Osteoblast (primary cell): ENCODE measurements at regions not wholly inside any gene's neighbourhood (a gene's known extent, or its start where the extent isn't known, plus 50 kb on each side); places are given as distances from the start of the nearest gene placed in this dataset.

Source experiments
- DNase-seq: peaks from one replicate; pipeline ENCODE4 v3.0.0; 2011; ENCODE audit warnings: low spot score, mixed read lengths; ENCODE audit not compliant: insufficient read length; ENCODE audit errors: missing footprints
- H2AFZ ChIP-seq: 2 replicates; pipeline ENCODE4 v1.6.0; 2011; ENCODE audit warnings: mild to moderate bottlenecking, low read length
- H3K27ac ChIP-seq: 2 replicates; pipeline ENCODE4 v1.5.1; 2011; ENCODE audit warnings: mild to moderate bottlenecking, low read depth, low read length, moderate library complexity
- H3K27me3 ChIP-seq: 2 replicates; pipeline ENCODE4 v1.6.0; 2012; ENCODE audit warnings: mild to moderate bottlenecking, control low read depth, inconsistent platforms, low read length, moderate library complexity; ENCODE audit not compliant: insufficient read depth
- H3K36me3 ChIP-seq: 2 replicates; pipeline ENCODE4 v1.5.1; 2011; ENCODE audit warnings: mild to moderate bottlenecking, low read length, control low read depth, moderate library complexity; ENCODE audit not compliant: insufficient read depth
- H3K4me1 ChIP-seq: 2 replicates; pipeline ENCODE4 v1.5.1; 2011; ENCODE audit warnings: mild to moderate bottlenecking, low read length, control low read depth, moderate library complexity; ENCODE audit not compliant: insufficient read depth
- H3K4me2 ChIP-seq: 2 replicates; pipeline ENCODE4 v1.6.0; 2011; ENCODE audit warnings: mild to moderate bottlenecking, low read length; ENCODE audit not compliant: insufficient read depth
- H3K4me3 ChIP-seq: fragments of 200-600 bp; sonication (generic); 3 replicates; pipeline ENCODE4 v1.5.1; 2012; ENCODE audit warnings: mild to moderate bottlenecking, low read length, inconsistent platforms; ENCODE audit not compliant: insufficient read depth
- H3K79me2 ChIP-seq: 2 replicates; pipeline ENCODE4 v1.6.0; 2012; ENCODE audit warnings: mild to moderate bottlenecking, low read length, control low read depth, inconsistent platforms; ENCODE audit not compliant: insufficient read depth
- H3K9me3 ChIP-seq: 2 replicates; pipeline ENCODE4 v1.5.1; 2011; ENCODE audit warnings: low read depth, low read length, control low read depth
- H4K20me1 ChIP-seq: 2 replicates; pipeline ENCODE4 v1.6.0; 2012; ENCODE audit warnings: mild to moderate bottlenecking, low read length, control low read depth; ENCODE audit not compliant: insufficient read depth
- CTCF ChIP-seq: IDR thresholded peaks from 2 replicates; pipeline ENCODE4 v1.5.1; 2011; ENCODE audit warnings: mild to moderate bottlenecking, low read depth, low read length, moderate library complexity; ENCODE audit errors: extremely low read depth

GRCh38 chr2:49225126-49225525 is 70.8 kb upstream of the FSHR start:
- no peak overlapping the region for H3K4me3 ChIP-seq
- H3K4me2 ChIP-seq: no peak overlapping the region
- DNase-seq: no peak
- no peaks in the 10 kb centered on the region for H3K27me3 ChIP-seq
- H3K79me2 ChIP-seq: no peaks in the 10 kb centered on the region
- no peaks in the 10 kb centered on the region for H3K36me3 ChIP-seq
- TF ChIP-seq CTCF: no peak
- H2AFZ ChIP-seq: no peak overlapping the region
- H3K4me1 ChIP-seq: peaks cover 12% of the 10 kb centered on the region
- H4K20me1 ChIP-seq: no peaks in the 10 kb centered on the region
- H3K9me3 ChIP-seq: no peaks in the 10 kb centered on the region
- peak overlapping the region; percentile 35 for H3K27ac ChIP-seq

- no peak for DNase-seq
- Histone ChIP-seq H2AFZ (no peak overlapping the region), H3K36me3 (no peaks in the 10 kb centered on the region), H3K27ac (peak overlapping the region; percentile 35), H3K4me1 (peaks cover 12% of the 10 kb centered on the region), H3K27me3 (no peaks in the 10 kb centered on the region), H3K9me3 (no peaks in the 10 kb centered on the region), H3K4me3 (no peak overlapping the region), H3K79me2 (no peaks in the 10 kb centered on the region), H3K4me2 (no peak overlapping the region), H4K20me1 (no peaks in the 10 kb centered on the region)
- no peak for TF ChIP-seq CTCF
Observed at GRCh38 chr2:49224426-49225010, 70.2 kb upstream of the FSHR start.

- Histone ChIP-seq H3K4me3 (no peak overlapping the region), H4K20me1 (no peaks in the 10 kb centered on the region), H3K79me2 (no peaks in the 10 kb centered on the region), H3K27me3 (no peaks in the 10 kb centered on the region), H3K4me2 (no peak overlapping the region), H2AFZ (no peak overlapping the region), H3K36me3 (no peaks in the 10 kb centered on the region), H3K9me3 (no peaks in the 10 kb centered on the region), H3K4me1 (peaks cover 12% of the 10 kb centered on the region), H3K27ac (no peak overlapping the region)
- DNase-seq: no peak
- TF ChIP-seq CTCF: no peak
Observed at GRCh38 chr2:49222975-49223528, 68.7 kb upstream of the FSHR start.

GRCh38 chr2:49219741-49220140 is 65.4 kb upstream of the FSHR start:
- Histone ChIP-seq H2AFZ (no peak overlapping the region), H4K20me1 (no peaks in the 10 kb centered on the region), H3K4me1 (peaks cover 5% of the 10 kb centered on the region), H3K27me3 (no peaks in the 10 kb centered on the region), H3K4me2 (no peak overlapping the region), H3K27ac (no peak overlapping the region), H3K36me3 (no peaks in the 10 kb centered on the region), H3K79me2 (no peaks in the 10 kb centered on the region), H3K9me3 (no peaks in the 10 kb centered on the region), H3K4me3 (no peak overlapping the region)
- no peak for DNase-seq
- TF ChIP-seq CTCF: no peak
